ENCODE measurements at regions not wholly inside any gene's neighbourhood (a gene's known extent, or its start where the extent isn't known, plus 50 kb on each side); places are given as distances from the start of the nearest gene placed in this dataset.
A peak's percentile ranks its signal among the peaks of the same experiment; 100 is the strongest.

GRCh38 chr13:31045286-31046081, 113.0 kb downstream of the TEX26 start:
- H3K27me3 ChIP-seq, result no peaks in the 10 kb centered on the region
- TF ChIP-seq POLR2A (IDR thresholded peaks at IDR 0.05) (no peak), CTCF (IDR thresholded peaks at IDR 0.05) (no peak), EP300 (IDR thresholded peaks at IDR 0.05) (no peak)
- WGBS, 3 donors, result 27 to 49% (median 40%) methylated on average over 11 of the region's 11 CpGs
- H3K9me3 ChIP-seq, result no peaks in the 10 kb centered on the region
- no peaks in the 10 kb centered on the region for H3K36me3 ChIP-seq
- DNase-seq, result peak; percentile 39 to 63 (median 58)
- H3K4me1 ChIP-seq (ENCODE audit: insufficient read depth), result peaks cover 6% of the 10 kb centered on the region
- intact Hi-C loops (cut with DNase I), result loop anchor here in 1 of 4 donors (10.0 kb wide), 1 partner anchor 931 kb away; no protein-coding TSS in a partner anchor
- H3K4me3 ChIP-seq, result no peak overlapping the region
- peak overlapping the region; percentile 39 to 62 for H3K27ac ChIP-seq

GRCh38 chr13:31044364-31045285, 112.2 kb downstream of the TEX26 start:
- TF ChIP-seq EP300 (IDR thresholded peaks at IDR 0.05) (no peak), CTCF (IDR thresholded peaks at IDR 0.05) (peak; percentile 60 to 82 (median 74)), POLR2A (IDR thresholded peaks at IDR 0.05) (no peak)
- intact Hi-C loops (cut with DNase I), result loop anchor here in 2 of 4 donors (5.0 to 10.0 kb wide), 2 partner anchors 912 to 930 kb away; no protein-coding TSS in a partner anchor
- WGBS, 3 donors, result 30 to 34% (median 32%) methylated on average over 18 of the region's 18 CpGs
- Histone ChIP-seq H3K4me1 (ENCODE audit: insufficient read depth) (peaks cover 4% of the 10 kb centered on the region), H3K27me3 (no peaks in the 10 kb centered on the region), H3K4me3 (no peak overlapping the region), H3K27ac (no peak overlapping the region), H3K9me3 (no peaks in the 10 kb centered on the region), H3K36me3 (no peaks in the 10 kb centered on the region)
- DNase-seq, result peak; percentile 68 to 85 (median 81)

DNA sequence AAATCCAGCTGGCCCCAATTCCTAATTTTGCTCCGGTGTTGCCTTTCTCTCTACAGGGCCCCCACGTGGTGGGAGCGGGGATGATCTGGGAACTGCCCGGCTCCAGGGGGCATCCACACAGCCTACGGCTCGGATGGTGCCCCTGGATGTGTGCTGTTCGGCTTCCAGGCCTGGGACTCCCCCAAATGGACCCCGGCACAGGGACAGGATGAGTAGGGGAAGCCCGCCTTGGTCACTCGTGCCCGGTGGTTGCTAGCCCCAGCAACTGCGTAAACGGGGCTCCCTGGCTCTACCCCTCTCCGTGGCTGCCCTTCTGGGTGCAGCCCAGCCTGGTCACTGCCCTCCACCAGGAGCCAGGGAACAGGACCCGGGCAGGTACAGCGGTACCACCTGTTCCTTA, 111.5 kb downstream of the TEX26 start:
- no peaks in the 10 kb centered on the region for H3K27me3 ChIP-seq
- TF ChIP-seq POLR2A (IDR thresholded peaks at IDR 0.05), result no peak
- no peak for TF ChIP-seq EP300 (IDR thresholded peaks at IDR 0.05)
- TF ChIP-seq CTCF (IDR thresholded peaks at IDR 0.05), result no peak
- intact Hi-C loops (cut with DNase I), result loop anchor here in 2 of 4 donors (5.0 to 10.0 kb wide), 2 partner anchors 912 to 929 kb away; no protein-coding TSS in a partner anchor
- no peak overlapping the region for H3K4me3 ChIP-seq
- DNase-seq, result peak in 1 of 5 donors; percentile 23
- no peaks in the 10 kb centered on the region for H3K9me3 ChIP-seq
- 41 to 45% (median 43%) methylated on average over 16 of the region's 16 CpGs for WGBS, 3 donors
- no peak overlapping the region for H3K27ac ChIP-seq
- peaks cover 4% of the 10 kb centered on the region for H3K4me1 ChIP-seq (ENCODE audit: insufficient read depth)
- H3K36me3 ChIP-seq, result no peaks in the 10 kb centered on the region

DNA sequence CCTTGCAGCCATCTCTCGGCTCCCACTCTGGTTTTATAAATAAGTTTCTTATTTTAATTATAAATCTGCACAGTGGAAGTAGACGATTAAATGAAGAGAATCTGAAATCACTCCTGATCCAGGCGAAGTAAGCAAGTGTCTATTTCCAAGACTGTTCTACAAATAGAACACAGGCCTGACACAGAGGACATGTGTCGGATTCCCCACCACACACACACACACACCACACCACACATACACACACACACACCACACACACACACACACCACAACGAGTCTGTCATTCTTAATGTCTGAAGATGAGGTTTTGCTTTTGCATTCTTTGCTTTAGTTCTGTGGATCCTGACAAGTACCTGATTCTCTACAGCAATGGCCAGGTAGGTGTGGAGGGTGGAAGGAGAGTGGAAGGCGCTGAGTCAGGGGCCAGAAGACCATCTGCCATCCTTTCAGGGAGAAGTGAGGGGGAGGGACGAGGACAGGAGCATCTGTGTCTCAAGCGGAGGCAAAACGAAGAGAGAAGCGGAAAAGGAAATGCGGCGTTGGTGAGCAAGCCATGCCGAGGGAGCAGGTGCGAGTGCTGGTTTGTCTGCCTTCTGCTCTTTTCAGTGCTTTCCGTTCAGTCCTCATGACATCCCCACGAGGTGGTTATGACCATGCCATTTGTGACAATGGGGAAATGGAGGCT, 110.2 kb downstream of the TEX26 start:
- no peak overlapping the region for H3K27ac ChIP-seq
- TF ChIP-seq CTCF (IDR thresholded peaks at IDR 0.05), result no peak
- no peak for TF ChIP-seq POLR2A (IDR thresholded peaks at IDR 0.05)
- no peak for TF ChIP-seq EP300 (IDR thresholded peaks at IDR 0.05)
- H3K36me3 ChIP-seq, result no peaks in the 10 kb centered on the region
- WGBS, 3 donors, result 87 to 93% (median 88%) methylated on average over 16 of the region's 16 CpGs
- H3K27me3 ChIP-seq, result no peaks in the 10 kb centered on the region
- no peak for DNase-seq
- H3K4me1 ChIP-seq (ENCODE audit: insufficient read depth), result peaks cover 4% of the 10 kb centered on the region
- no peak overlapping the region for H3K4me3 ChIP-seq
- no peaks in the 10 kb centered on the region for H3K9me3 ChIP-seq
- intact Hi-C loops (cut with DNase I), result loop anchor here in 2 of 4 donors (5.0 to 10.0 kb wide), 2 partner anchors 910 to 928 kb away; no protein-coding TSS in a partner anchor

All from ovary (tissue), 7 donors.